ENCODE measurements at regions not wholly inside any gene's neighbourhood (a gene's known extent, or its start where the extent isn't known, plus 50 kb on each side); places are given as distances from the start of the nearest gene placed in this dataset.

- no peak for TF ChIP-seq JUNB (IDR thresholded peaks at IDR 0.05; ENCODE audit: unreplicated experiment)
- TF ChIP-seq, protein P1, sequence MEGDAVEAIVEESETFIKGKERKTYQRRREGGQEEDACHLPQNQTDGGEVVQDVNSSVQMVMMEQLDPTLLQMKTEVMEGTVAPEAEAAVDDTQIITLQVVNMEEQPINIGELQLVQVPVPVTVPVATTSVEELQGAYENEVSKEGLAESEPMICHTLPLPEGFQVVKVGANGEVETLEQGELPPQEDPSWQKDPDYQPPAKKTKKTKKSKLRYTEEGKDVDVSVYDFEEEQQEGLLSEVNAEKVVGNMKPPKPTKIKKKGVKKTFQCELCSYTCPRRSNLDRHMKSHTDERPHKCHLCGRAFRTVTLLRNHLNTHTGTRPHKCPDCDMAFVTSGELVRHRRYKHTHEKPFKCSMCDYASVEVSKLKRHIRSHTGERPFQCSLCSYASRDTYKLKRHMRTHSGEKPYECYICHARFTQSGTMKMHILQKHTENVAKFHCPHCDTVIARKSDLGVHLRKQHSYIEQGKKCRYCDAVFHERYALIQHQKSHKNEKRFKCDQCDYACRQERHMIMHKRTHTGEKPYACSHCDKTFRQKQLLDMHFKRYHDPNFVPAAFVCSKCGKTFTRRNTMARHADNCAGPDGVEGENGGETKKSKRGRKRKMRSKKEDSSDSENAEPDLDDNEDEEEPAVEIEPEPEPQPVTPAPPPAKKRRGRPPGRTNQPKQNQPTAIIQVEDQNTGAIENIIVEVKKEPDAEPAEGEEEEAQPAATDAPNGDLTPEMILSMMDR (conservative IDR thresholded peaks at IDR 0.05; ENCODE audit: low read depth in 2 of 2): no peak
- TF ChIP-seq EZH2phosphoT487 (IDR thresholded peaks at IDR 0.05; ENCODE audit: unreplicated experiment): no peak
- TF ChIP-seq EZH2 (IDR thresholded peaks at IDR 0.05; ENCODE audit: low read depth, unreplicated experiment): no peak
- no peak for TF ChIP-seq POLR2AphosphoS5 (IDR thresholded peaks at IDR 0.05; ENCODE audit: low read depth)
- TF ChIP-seq ZNF331 (CRISPR knock-in tag; IDR thresholded peaks at IDR 0.05; ENCODE audit: low read depth): no peak
- TF ChIP-seq NANOG (IDR thresholded peaks at IDR 0.05; ENCODE audit: borderline replicate concordance): no peak
- no peak for TF ChIP-seq REST (IDR thresholded peaks at IDR 0.05; ENCODE audit: unreplicated experiment)
- TF ChIP-seq, protein P2, sequence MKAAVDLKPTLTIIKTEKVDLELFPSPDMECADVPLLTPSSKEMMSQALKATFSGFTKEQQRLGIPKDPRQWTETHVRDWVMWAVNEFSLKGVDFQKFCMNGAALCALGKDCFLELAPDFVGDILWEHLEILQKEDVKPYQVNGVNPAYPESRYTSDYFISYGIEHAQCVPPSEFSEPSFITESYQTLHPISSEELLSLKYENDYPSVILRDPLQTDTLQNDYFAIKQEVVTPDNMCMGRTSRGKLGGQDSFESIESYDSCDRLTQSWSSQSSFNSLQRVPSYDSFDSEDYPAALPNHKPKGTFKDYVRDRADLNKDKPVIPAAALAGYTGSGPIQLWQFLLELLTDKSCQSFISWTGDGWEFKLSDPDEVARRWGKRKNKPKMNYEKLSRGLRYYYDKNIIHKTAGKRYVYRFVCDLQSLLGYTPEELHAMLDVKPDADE (IDR thresholded peaks at IDR 0.05): no peak
- no peak for TF ChIP-seq ZNF114 (CRISPR knock-in tag; IDR thresholded peaks at IDR 0.05)
These were observed 53.1 kb upstream of the MPDZ start (continued) for GRCh38 chr9:13332571-13332970.

GRCh38 chr9:13331320-13331719, 51.8 kb upstream of the MPDZ start:
- Mint-ChIP-seq H3K4me1 (no peaks in the 10 kb centered on the region), H3K27me3 (ENCODE audit: insufficient read depth, low read depth, poor library complexity) (no peaks in the 10 kb centered on the region), H3K36me3 (ENCODE audit: low read depth) (no peaks in the 10 kb centered on the region), H3K27ac (no peak overlapping the region), H3K9me3 (no peaks in the 10 kb centered on the region), H3K4me3 (no peak overlapping the region)
- H3K4me3 ChIP-seq: no peak overlapping the region
- no peaks in the 10 kb centered on the region for H3K9me2 ChIP-seq (ENCODE audit: insufficient read depth)
- H2AFZ ChIP-seq: no peak overlapping the region
- no peaks in the 10 kb centered on the region for H3F3A ChIP-seq (replicated peaks; ENCODE audit: low read depth)
- H3K27me3 ChIP-seq (ENCODE audit: insufficient read depth): no peaks in the 10 kb centered on the region
- no peak overlapping the region for H3K4me2 ChIP-seq
- ATAC-seq: no peak
- no peaks in the 10 kb centered on the region for H4K20me1 ChIP-seq (replicated peaks; ENCODE audit: insufficient read depth)
- no peaks in the 10 kb centered on the region for H3K4me1 ChIP-seq (ENCODE audit: insufficient read depth)
- H3K79me2 ChIP-seq (replicated peaks; ENCODE audit: insufficient read depth): no peaks in the 10 kb centered on the region
- TF ChIP-seq, protein P3, sequence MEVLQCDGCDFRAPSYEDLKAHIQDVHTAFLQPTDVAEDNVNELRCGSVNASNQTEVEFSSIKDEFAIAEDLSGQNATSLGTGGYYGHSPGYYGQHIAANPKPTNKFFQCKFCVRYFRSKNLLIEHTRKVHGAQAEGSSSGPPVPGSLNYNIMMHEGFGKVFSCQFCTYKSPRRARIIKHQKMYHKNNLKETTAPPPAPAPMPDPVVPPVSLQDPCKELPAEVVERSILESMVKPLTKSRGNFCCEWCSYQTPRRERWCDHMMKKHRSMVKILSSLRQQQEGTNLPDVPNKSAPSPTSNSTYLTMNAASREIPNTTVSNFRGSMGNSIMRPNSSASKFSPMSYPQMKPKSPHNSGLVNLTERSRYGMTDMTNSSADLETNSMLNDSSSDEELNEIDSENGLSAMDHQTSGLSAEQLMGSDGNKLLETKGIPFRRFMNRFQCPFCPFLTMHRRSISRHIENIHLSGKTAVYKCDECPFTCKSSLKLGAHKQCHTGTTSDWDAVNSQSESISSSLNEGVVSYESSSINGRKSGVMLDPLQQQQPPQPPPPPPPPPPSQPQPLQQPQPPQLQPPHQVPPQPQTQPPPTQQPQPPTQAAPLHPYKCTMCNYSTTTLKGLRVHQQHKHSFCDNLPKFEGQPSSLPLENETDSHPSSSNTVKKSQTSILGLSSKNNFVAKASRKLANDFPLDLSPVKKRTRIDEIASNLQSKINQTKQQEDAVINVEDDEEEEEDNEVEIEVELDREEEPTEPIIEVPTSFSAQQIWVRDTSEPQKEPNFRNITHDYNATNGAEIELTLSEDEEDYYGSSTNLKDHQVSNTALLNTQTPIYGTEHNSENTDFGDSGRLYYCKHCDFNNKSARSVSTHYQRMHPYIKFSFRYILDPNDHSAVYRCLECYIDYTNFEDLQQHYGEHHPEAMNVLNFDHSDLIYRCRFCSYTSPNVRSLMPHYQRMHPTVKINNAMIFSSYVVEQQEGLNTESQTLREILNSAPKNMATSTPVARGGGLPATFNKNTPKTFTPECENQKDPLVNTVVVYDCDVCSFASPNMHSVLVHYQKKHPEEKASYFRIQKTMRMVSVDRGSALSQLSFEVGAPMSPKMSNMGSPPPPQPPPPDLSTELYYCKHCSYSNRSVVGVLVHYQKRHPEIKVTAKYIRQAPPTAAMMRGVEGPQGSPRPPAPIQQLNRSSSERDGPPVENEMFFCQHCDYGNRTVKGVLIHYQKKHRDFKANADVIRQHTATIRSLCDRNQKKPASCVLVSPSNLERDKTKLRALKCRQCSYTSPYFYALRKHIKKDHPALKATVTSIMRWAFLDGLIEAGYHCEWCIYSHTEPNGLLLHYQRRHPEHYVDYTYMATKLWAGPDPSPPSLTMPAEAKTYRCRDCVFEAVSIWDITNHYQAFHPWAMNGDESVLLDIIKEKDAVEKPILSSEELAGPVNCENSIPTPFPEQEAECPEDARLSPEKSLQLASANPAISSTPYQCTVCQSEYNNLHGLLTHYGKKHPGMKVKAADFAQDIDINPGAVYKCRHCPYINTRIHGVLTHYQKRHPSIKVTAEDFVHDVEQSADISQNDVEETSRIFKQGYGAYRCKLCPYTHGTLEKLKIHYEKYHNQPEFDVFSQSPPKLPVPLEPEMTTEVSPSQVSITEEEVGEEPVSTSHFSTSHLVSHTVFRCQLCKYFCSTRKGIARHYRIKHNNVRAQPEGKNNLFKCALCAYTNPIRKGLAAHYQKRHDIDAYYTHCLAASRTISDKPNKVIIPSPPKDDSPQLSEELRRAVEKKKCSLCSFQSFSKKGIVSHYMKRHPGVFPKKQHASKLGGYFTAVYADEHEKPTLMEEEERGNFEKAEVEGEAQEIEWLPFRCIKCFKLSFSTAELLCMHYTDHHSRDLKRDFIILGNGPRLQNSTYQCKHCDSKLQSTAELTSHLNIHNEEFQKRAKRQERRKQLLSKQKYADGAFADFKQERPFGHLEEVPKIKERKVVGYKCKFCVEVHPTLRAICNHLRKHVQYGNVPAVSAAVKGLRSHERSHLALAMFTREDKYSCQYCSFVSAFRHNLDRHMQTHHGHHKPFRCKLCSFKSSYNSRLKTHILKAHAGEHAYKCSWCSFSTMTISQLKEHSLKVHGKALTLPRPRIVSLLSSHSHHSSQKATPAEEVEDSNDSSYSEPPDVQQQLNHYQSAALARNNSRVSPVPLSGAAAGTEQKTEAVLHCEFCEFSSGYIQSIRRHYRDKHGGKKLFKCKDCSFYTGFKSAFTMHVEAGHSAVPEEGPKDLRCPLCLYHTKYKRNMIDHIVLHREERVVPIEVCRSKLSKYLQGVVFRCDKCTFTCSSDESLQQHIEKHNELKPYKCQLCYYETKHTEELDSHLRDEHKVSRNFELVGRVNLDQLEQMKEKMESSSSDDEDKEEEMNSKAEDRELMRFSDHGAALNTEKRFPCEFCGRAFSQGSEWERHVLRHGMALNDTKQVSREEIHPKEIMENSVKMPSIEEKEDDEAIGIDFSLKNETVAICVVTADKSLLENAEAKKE (CRISPR knock-in tag; IDR thresholded peaks at IDR 0.05): no peak
- TF ChIP-seq STAT1 (IDR thresholded peaks at IDR 0.05; ENCODE audit: unreplicated experiment) (no peak), ZNF331 (CRISPR knock-in tag; IDR thresholded peaks at IDR 0.05; ENCODE audit: low read depth) (no peak)
- DNase-seq (ENCODE audit: low spot score): no peak
- no peak overlapping the region for H3K27ac ChIP-seq (ENCODE audit: low read depth)
- no peaks in the 10 kb centered on the region for H3K36me3 ChIP-seq (ENCODE audit: insufficient read depth)

Measured in GM23338 (cell line).